GM19324 (cell line): ENCODE measurements at regions not wholly inside any gene's neighbourhood (a gene's known extent, or its start where the extent isn't known, plus 50 kb on each side); places are given as distances from the start of the nearest gene placed in this dataset.
"Not testable (repeated sequence)": the region's sequence is repeated elsewhere in the genome, so short reads cannot be mapped to it uniquely, and the experiment has no call there.

Source experiments
- ATAC-seq: cut with Tn5 transposase; IDR thresholded peaks from one replicate; pipeline ENCODE4 v1.9.1; 2021; ENCODE audit warnings: mild to moderate bottlenecking, moderate library complexity; ENCODE audit not compliant: unreplicated experiment, low FRiP score

DNA sequence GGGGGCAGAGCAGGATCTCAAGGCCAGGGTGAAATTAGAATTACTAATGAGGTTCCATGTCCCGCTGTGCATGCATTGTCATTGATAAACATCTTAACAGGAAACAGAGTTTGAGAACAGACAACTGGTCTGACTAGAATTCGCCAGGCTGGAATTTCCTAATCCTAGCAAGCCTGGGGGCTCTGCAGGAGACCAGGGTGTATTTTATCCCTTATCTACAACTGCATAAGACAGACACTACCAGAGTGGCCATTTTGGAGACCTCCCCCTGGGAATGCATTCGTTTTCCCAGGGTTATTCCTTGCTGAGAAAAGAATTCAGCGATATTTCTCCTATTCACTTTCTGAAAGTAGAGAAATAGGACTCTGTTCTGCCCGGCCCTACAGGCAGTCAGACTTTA is 1007.6 kb downstream of the SLC16A7 start:
- not testable (repeated sequence) for ATAC-seq

DNA sequence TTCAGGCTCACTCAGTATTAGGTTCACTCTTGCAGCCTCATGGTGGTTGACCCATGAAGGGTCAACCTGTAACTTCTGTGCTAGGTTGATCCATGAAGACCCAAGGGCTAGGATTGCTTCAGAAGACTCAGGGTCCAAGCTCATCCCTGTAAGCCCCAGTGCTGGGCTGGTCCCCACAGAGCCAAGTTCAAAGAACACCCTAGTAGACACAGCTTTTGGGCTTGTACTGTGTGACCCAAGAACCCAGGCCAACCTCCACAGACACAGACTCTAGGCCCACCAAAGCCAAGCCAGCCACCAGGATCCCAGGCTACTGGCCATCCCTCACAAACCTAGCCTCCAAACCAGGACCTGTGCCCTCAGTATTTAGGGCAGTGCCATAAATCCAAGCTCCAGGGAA is 1020.6 kb downstream of the SLC16A7 start:
- no peak for ATAC-seq

DNA sequence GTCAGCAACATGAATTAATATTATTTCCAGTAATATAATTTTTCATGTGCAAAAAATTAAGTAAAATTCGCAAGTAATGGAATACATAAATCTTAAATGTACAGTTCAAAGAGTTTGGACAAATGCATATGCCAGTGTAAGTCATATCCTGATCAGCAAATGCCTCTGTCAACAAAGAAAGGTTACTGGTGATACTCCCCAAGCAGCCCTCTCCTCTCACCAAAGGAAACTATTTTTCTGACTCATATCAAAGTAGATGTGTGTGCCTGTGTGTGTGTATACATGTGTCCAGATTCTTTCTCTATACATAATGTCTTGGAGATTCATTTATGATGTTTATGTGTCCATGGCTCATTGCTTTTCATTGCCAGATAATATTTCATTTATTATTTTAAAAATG is 1035.0 kb downstream of the SLC16A7 start:
- ATAC-seq = no peak

DNA sequence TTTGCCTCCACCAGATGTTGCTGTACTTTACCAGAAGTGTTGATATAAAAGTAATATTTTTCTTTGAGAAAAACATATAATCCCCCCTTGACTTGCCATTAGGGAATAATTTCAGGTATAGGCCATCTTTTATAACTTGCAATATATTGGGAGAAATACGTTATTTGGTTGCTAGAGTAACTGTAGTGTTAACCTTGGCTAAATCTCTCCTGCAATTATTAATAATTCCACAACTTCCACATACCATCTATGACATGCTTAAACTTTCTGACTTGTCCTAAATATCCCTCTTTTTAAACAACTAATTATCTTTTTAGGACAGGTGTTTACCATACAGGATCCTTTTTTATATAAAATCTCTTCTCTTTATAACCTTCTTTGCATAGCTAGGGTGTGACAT is 1048.2 kb downstream of the SLC16A7 start:
- no peak for ATAC-seq

DNA sequence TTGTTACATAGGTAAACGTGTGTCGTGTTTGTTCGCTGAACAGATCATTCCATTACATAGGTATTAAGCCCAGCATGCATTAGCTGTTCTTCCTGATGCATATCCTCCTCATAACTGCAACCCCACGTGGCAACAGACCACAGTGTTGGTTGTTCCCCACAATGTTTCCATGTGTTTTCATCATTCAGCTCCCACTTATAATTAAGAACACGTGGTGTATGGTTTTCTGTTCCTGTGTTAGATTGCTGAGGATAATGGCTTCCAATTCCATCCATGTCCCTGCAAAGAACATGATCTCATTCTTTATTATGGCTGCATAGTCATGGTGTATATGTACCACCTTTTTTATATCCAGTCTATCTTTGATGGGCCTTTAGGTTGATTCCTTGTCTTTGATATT is 1071.1 kb downstream of the SLC16A7 start:
- ATAC-seq = no peak

DNA sequence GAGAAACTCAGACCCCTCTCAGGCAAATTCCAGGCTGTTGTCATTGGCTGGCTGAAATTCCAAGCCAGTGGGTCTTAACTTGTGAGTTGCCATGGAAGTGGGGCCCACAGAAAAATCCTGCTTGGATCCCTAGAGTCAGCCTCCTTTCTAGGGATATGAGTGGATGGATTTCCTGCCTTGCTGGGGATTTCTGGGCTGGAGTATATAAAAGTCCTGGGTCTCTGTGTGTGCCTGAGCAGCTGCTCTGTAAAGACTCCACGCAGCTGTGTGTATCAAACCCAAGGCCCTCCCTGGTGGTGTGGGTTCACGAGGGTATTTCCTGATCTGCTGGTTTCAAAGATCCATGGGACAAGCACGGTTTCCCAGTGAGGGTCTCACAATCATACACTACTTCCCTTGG is 1077.1 kb downstream of the SLC16A7 start:
- no peak for ATAC-seq

DNA sequence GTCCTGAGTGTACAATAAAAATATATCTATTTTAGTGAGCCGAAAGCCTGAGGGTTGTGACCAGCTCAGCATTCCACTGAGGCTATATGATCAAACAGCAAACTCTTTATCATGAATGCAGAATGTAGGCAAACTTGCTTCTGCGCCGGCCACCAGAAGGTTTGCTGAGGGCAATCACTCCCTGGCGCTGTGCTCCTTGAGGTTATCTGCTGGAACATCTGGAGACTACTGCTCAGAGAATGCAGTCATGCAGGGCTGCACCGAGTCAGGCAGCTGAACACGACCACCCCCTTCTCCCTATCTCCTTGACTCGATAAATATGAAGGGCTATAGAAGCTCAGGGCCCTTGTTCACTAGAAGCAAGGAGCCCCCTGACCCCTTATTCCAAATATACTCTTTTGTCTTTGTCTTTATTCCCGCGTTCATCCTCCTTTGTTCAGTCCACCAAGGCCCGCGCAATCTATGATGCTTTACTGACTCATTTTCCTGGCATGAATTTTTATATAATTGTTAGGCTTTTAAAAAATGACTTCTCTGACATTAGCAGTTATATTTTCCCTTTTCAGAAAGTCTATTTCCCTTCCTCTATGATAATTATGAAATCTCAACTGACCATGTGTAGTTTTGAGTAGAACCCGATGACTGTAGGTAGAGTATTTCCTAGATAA is 1089.3 kb downstream of the SLC16A7 start:
- ATAC-seq = no peak

DNA sequence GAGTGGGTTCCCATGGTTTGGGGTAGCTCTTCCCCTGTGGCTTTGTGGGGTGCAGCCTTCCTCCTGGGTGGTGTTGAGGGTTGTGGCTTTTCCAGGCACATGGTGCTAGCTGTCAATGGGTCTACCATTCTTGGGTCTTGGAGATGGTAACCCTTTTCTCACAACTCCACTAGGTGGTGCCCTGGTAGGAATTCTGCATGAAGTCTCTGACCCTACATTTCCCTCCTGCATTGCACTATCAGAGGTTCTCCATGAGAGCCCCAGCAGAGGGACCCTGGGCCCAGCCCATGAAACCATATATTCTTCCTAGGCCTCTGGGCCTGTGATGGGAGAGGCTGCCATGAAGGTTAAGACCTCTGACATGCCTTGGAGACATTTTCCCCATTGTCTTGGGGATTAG is 1093.3 kb downstream of the SLC16A7 start:
- no peak for ATAC-seq

DNA sequence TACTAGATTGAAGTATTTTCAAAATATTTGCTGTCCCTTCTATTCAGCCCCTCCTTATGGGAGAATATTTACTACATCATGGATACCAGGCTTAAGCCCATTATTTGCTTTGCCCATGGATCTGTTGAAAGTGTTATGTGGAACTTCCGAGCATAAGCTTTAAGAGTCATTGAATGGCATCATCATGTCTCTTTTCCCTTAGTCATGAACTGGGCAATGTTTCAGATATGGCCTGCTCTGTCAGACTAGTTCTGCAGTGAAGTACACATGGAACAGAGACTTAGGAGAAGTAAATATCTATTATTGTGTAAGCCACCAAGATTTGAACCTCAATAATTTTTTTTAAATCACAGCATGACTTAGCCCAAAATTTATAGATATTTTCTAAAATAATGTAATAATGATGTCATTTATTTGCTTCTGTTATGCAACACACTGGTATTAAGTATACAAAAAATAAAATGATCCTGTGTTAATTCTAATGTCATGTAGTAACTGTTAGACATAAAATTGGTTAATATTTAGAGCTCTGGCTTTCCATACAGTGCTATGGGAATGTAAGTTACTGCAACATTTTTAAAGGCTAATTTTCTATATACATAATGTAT is 1097.3 kb downstream of the SLC16A7 start:
- ATAC-seq = no peak

DNA sequence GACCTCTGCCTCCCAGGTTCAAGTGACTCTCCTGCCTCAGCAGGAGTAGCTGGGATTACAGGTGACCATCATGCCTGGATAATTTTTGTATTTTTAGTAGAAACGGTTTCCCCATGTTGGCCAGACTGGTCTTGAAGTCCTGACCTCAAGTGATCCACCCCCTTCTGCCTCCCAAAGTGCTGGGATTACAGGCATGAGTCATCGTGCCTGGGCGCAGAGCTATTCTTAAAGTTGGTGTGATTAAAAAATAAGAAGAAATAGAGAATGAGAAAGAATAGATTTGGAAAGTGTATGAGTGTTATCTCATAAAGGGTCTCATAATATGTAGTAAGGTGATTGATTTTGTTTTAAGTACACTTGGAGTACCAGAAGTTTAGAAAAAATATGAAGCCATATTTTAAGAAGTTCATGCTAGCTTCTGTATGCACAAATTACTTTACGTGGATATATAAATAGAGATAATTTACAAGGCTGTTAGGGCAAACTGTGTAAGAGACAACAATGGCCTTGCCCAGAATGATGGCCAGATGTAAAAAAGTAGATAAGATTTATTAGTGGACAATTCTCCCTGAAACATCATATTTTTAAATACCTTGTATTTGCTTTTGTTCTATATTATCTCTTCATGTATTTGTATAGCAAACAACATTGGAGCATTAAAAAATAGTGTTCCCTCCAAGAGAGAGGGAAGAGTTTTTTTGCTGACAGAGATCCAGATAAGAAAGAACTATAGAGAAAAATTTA is 1108.5 kb downstream of the SLC16A7 start:
- no peak for ATAC-seq

DNA sequence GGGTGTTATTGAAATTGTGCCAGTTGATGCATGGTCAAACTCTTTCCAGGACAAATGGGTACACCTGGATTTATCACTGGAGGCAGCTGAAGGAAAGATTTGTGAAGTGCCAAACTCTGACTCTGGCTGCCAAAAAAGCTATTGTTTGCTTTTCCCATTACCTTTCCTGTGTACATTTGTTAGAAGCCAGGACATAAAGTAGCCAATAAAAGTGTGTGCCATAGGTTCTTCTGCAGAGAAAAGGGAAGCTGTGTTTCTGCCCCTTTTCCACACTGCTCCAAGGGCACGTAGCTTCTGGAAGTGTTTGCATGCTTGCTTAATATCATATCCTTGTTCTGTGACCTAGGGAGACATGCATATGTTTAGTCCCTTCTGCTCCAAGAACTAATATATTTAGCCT is 1114.4 kb downstream of the SLC16A7 start:
- no peak for ATAC-seq

DNA sequence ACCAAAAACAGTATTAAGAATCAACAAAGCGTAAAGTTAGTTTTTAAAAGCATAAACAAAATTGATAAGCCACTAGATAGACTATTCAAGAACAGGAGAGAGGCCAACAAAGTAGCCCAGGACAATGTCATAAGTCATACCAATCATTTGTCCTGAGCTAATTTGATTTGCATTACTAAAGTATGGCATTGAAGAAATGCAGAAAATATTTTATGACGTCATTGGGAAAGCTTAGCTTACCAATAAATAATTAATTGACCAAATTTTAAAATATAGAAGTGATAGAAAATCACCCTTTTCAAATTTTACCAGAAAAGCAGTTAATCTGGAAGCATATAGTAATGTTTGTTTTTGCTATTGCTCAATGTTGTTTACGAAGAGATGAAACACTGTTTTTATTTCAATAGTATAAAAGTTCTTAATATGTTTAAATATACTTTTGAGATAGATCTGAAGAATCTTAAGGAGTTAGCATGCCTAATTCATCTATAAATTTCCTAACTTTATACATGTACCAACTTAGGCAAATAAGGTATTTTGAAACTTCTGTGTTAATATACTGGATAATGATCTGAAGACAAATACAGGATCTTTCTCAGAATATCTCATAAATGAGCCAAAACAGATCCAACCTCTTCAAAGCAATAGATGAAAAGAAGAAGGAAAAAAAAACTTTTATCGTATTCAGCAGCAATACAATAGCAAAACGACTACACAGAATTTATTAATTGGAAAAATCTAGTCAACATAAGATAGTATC is 1118.5 kb downstream of the SLC16A7 start:
- ATAC-seq = no peak

DNA sequence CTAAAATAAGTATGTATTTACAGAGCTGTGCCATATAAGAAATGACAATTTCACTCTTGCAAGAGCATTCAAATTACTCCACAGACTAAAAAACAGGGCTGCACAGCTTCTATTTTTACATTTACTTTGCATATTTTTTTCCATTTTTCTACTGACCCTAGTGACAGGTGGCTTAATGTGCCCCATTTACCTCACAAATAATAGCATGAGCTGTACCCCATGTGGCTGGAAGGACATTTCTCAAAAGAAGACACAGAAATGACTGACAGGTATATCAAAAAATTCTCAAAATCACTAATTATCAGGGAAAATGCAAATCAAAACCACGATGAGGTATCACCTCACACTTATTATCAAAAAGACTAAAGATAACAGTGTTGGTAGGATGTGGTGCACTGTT is 1128.6 kb downstream of the SLC16A7 start:
- no peak for ATAC-seq

DNA sequence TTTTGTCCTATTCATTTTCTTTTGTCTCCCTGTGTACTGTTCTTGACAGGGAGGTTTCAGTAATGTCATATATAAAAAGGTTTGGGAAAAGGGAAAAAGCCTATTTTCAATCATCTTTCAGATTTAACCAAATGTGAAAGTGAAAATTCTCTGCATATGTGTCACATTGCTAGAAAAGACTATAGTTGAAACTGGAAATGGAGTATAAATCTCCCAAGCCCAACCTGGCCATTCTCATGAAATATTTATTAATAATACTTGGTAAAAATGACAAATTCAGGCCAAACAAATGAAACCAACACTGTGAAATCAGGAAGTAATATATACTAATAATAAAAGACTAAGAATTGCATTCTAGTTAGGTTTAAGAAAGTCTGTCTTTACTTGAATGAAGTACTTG is 1129.2 kb downstream of the SLC16A7 start:
- no peak for ATAC-seq

DNA sequence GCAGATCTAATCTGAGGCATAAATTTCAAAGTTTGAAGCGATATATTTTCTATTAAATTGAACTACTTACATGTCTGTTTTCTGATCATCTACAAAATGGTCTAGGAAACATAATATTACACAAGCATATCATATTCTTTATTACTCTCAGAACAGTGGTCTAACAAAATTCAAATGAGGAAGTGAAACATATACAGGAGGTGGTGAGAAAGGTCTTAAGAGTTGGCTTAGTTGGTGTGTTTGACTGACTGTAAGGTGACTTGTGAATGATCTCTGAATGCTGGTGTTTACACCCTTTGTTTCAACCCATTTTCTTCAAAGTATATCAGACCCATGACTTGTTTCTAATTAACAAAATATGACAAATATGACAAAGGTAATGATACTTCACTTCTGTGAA is 1156.8 kb downstream of the SLC16A7 start:
- ATAC-seq = no peak

DNA sequence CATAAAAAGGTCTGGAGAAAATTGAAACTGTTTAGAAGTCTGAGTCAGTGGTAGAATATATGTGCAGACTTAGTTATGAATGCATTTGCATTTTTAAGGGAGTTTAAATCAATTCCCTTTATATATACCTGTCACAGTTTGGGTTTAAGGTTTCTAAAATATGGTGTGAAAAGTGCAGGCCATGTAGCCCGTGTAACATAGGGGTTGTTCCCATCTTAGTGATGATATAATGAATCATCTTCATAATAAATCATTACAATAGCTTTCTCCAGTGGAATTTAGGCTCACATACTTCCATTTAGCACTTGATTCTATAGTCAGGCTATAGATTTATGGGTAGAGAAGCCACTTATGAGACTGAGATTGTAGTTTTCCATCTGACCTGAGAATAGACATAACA is 1162.4 kb downstream of the SLC16A7 start:
- no peak for ATAC-seq

DNA sequence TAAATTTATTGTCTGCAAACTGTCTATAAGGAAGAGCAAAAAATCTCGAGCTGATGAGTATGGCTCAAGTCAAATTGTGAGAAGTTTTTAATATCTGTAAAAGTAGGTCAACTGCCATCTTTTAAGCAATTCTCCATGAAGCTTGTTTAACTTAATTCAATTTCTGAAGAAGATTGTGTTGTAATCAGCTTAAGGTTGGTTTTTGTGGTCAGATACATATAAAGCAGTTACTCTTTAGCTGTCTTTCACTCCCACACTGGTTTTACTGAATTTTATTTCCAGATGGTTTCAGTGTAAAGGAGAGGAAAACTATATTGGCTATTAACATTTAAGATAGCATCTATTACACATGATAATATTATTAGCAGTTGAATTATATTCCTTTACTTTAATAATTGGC is 1165.1 kb downstream of the SLC16A7 start:
- ATAC-seq = no peak

DNA sequence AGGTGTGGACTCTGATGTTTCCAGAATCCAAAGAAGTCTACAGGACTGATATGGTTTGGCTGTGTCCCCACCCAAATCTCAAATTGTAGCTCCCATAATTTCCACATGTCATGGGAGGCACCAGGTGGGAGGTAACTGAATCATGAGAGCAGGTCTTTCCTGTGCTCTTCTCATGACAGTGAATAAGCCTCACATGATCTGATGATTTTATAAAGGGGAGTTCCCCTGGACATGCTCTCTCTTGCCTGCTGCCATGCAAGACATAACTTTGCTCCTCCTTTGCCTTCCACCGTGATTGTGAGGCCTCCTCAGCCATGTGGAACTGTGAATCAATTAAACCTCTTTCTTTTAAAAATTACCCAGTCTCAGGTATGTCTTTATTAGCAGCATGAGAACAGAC is 1205.3 kb downstream of the SLC16A7 start:
- not testable (repeated sequence) for ATAC-seq

DNA sequence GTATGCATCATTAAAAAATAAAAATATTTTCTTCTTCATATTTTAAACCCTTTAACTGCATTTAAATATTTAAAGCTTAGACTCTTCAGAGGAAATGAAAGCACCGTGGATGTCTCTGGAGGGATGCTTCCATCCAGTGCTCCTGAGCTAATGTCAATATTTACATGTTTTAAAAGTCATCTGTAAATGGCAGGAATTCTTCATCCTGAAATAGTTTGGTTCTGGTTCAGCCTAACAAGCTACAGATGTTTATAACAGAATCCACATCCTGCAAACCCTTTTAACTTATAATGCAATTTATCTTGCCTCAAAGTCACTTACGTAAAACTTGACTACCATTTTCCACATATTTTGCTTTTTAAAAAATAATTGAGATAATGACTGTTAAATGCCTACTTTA is 1207.3 kb downstream of the SLC16A7 start:
- ATAC-seq = no peak

DNA sequence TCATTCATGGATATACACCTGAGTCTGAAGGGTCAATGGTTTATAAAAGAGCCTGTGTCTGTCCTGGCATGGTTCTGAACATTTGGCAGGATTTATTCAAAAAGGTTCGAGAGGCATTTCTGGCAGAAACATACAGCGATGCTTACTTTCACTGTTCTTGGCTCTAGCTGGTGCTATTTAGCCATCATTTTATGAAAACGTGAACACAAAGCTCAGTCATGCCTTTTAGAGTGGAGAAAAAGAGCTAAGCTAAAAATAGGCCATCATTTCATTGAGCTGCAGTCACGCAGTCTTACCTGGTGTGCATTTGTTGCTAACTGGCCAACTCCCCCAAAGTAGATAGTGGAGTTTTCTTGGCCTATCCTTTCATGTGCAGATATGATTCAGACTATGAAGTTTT is 1209.5 kb downstream of the SLC16A7 start:
- ATAC-seq = no peak

DNA sequence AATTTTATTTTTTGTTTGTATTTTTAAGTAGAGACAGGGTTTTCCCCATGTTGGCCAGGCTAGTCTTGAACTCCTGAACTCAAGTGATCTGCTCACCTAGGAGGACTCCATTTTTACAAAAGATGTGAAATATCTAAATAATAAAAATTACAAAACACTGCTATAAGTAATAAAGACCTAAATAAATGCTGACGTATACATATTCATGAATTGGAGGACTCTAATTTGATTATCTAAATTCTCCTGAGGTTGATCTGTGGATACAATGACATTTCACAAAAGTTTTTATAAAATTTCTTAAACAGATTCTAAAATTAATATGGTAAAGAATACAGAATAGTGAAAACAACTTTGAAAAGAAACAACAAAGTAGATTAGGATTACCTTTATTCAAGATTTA is 1224.0 kb downstream of the SLC16A7 start:
- no peak for ATAC-seq
